Common myeloid progenitor, CD34-positive (primary cell): ENCODE measurements at regions not wholly inside any gene's neighbourhood (a gene's known extent, or its start where the extent isn't known, plus 50 kb on each side); places are given as distances from the start of the nearest gene placed in this dataset.

Experiments
- CTCF ChIA-PET: fragments of 350-600 bp; sonication (Branson Sonifier 250); formaldehyde crosslinking; loops from one replicate; lab custom pipeline; 2021; ENCODE audit warnings: antibody characterized with exemption; lab: Charles Lee
- POLR2A ChIA-PET: fragments of 350-600 bp; sonication (Branson Sonifier 250); formaldehyde crosslinking; loops from one replicate; lab custom pipeline; 2021; ENCODE audit warnings: antibody characterized with exemption; lab: Charles Lee
- DNase-seq, 3 donors: peaks; one replicate each; pipeline versions ENCODE4 v3.0.0 to v3.0.0-alpha.2; 2013
- H3K27ac ChIP-seq, 2 experiments: 1 replicate in 1 of 2; 2 replicates in 1 of 2; pipeline ENCODE4 v1.7.0; 2013; ENCODE audit warnings: inconsistent platforms in 2 of 2, low read length in 2 of 2, mild to moderate bottlenecking in 2 of 2, low read depth in 1 of 2, moderate library complexity in 1 of 2; ENCODE audit not compliant: severe bottlenecking in 2 of 2, insufficient read depth in 1 of 2, poor library complexity in 1 of 2
- H3K27me3 ChIP-seq, 5 experiments: replicated peaks in 2 of 5; 1 replicate in 3 of 5; 2 replicates in 2 of 5; pipeline versions ENCODE4 v1.6.1 to v1.7.0; 2013; ENCODE audit warnings: low read length in 4 of 5, mild to moderate bottlenecking in 2 of 5, moderate library complexity in 2 of 5, inconsistent platforms in 1 of 5; ENCODE audit not compliant: insufficient read depth in 5 of 5, control insufficient read depth in 4 of 5
- H3K36me3 ChIP-seq, 4 experiments: 1 replicate in 2 of 4; 2 replicates in 2 of 4; pipeline versions ENCODE4 v1.6.1 to v1.7.0; 2013; ENCODE audit warnings: low read length in 3 of 4, control low read depth in 1 of 4, mild to moderate bottlenecking in 1 of 4; ENCODE audit not compliant: control insufficient read depth in 4 of 4, insufficient read depth in 4 of 4
- H3K4me1 ChIP-seq, 4 experiments: 1 replicate in 3 of 4; 2 replicates in 1 of 4; pipeline versions ENCODE4 v1.6.1 to v1.7.1; 2013; ENCODE audit warnings: low read length in 3 of 4, mild to moderate bottlenecking in 3 of 4, control low read depth in 1 of 4, inconsistent platforms in 1 of 4, moderate library complexity in 1 of 4; ENCODE audit not compliant: control insufficient read depth in 4 of 4, insufficient read depth in 4 of 4; ENCODE audit errors: control extremely low read depth in 1 of 4
- H3K4me3 ChIP-seq, 7 experiments: 1 replicate in 4 of 7; 2 replicates in 3 of 7; pipeline versions ENCODE4 v1.5.1 to v1.7.0; 2013; ENCODE audit warnings: mild to moderate bottlenecking in 7 of 7, low read length in 6 of 7, moderate library complexity in 6 of 7, inconsistent platforms in 2 of 7, low read depth in 2 of 7, control low read depth in 1 of 7; ENCODE audit not compliant: insufficient read depth in 4 of 7, control insufficient read depth in 1 of 7; ENCODE audit errors: extremely low read depth in 1 of 7
- H3K9me3 ChIP-seq, 5 experiments: 1 replicate in 4 of 5; 2 replicates in 1 of 5; pipeline versions ENCODE4 v1.6.1 to v1.7.1; 2013; ENCODE audit warnings: low read length in 4 of 5, mild to moderate bottlenecking in 2 of 5, inconsistent platforms in 1 of 5, low read depth in 1 of 5, moderate library complexity in 1 of 5; ENCODE audit not compliant: control insufficient read depth in 4 of 5, insufficient read depth in 2 of 5; ENCODE audit errors: control extremely low read depth in 1 of 5
- WGBS: methylation state at CpG from one replicate; pipeline ENCODE4 v1.1.5; 2013; ENCODE audit not compliant: insufficient coverage; 5-methylcytosine and 5-hydroxymethylcytosine counted together

- Histone ChIP-seq H3K27ac (no peak overlapping the region), H3K27me3 (peaks cover 0 to 4% (median 0%) of the 10 kb centered on the region in 5 experiments), H3K4me1 (no peaks in the 10 kb centered on the region), H3K4me3 (no peak overlapping the region), H3K9me3 (no peaks in the 10 kb centered on the region), H3K36me3 (no peaks in the 10 kb centered on the region)
- DNase-seq = no peak
- POLR2A ChIA-PET = no interaction called here
- WGBS = 100% methylated on average over 1 of the region's 2 CpGs
- CTCF ChIA-PET = no interaction called here
Measured at GRCh38 chr1:63046539-63046938, 262.6 kb downstream of the ATG4C start.

- Histone ChIP-seq H3K27me3 (no peaks in the 10 kb centered on the region), H3K4me3 (no peak overlapping the region), H3K27ac (no peak overlapping the region), H3K9me3 (no peaks in the 10 kb centered on the region), H3K36me3 (no peaks in the 10 kb centered on the region), H3K4me1 (no peaks in the 10 kb centered on the region)
- no peak for DNase-seq
- POLR2A ChIA-PET = no interaction called here
- CTCF ChIA-PET = no interaction called here
- WGBS = 100% methylated on average over 2 of the region's 2 CpGs
Measured at GRCh38 chr1:63049135-63049534, 265.2 kb downstream of the ATG4C start.

GRCh38 chr1:63051356-63051755 lies 267.4 kb downstream of the ATG4C start:
- no peak overlapping the region for H3K27ac ChIP-seq
- DNase-seq = no peak
- 95% methylated on average over 5 of the region's 5 CpGs for WGBS
- H3K27me3 ChIP-seq = no peaks in the 10 kb centered on the region
- no peaks in the 10 kb centered on the region for H3K4me1 ChIP-seq
- CTCF ChIA-PET = interaction anchor here (1.1 kb wide), 1 partner anchor 23 kb away, joined by 3 read pairs; no protein-coding TSS in a partner anchor
- H3K36me3 ChIP-seq = no peaks in the 10 kb centered on the region
- no peaks in the 10 kb centered on the region for H3K9me3 ChIP-seq
- H3K4me3 ChIP-seq = no peak overlapping the region
- POLR2A ChIA-PET = no interaction called here

GRCh38 chr1:63051886-63052285 lies 268.0 kb downstream of the ATG4C start:
- no peaks in the 10 kb centered on the region for H3K27me3 ChIP-seq
- DNase-seq = no peak
- no peaks in the 10 kb centered on the region for H3K9me3 ChIP-seq
- POLR2A ChIA-PET = no interaction called here
- no peak overlapping the region for H3K27ac ChIP-seq
- no peaks in the 10 kb centered on the region for H3K4me1 ChIP-seq
- H3K4me3 ChIP-seq = no peak overlapping the region
- no peaks in the 10 kb centered on the region for H3K36me3 ChIP-seq
- WGBS = 98% methylated on average over 6 of the region's 6 CpGs
- CTCF ChIA-PET = no interaction called here

GRCh38 chr1:63054184-63054583 lies 268.2 kb upstream of the FOXD3 start:
- Histone ChIP-seq H3K4me1 (no peaks in the 10 kb centered on the region), H3K27me3 (no peaks in the 10 kb centered on the region), H3K36me3 (no peaks in the 10 kb centered on the region), H3K9me3 (no peaks in the 10 kb centered on the region), H3K27ac (no peak overlapping the region), H3K4me3 (no peak overlapping the region)
- ChIA-PET CTCF (no interaction called here), POLR2A (no interaction called here)
- WGBS = 100% methylated on average over 1 of the region's 4 CpGs
- no peak for DNase-seq

- DNase-seq = no peak
- Histone ChIP-seq H3K9me3 (no peaks in the 10 kb centered on the region), H3K27ac (no peak overlapping the region), H3K4me1 (no peaks in the 10 kb centered on the region), H3K36me3 (no peaks in the 10 kb centered on the region), H3K4me3 (no peak overlapping the region), H3K27me3 (peaks cover 0 to 3% (median 0%) of the 10 kb centered on the region in 5 experiments)
- ChIA-PET CTCF (no interaction called here), POLR2A (no interaction called here)
- 40% methylated on average over 1 of the region's 3 CpGs for WGBS
Measured at GRCh38 chr1:63063367-63063766, 259.0 kb upstream of the FOXD3 start.

GRCh38 chr1:63064135-63064534 lies 258.2 kb upstream of the FOXD3 start:
- Histone ChIP-seq H3K4me3 (no peak overlapping the region), H3K4me1 (no peaks in the 10 kb centered on the region), H3K36me3 (no peaks in the 10 kb centered on the region), H3K27me3 (peaks cover 0 to 6% (median 0%) of the 10 kb centered on the region in 5 experiments), H3K9me3 (no peaks in the 10 kb centered on the region), H3K27ac (no peak overlapping the region)
- CTCF ChIA-PET = no interaction called here
- WGBS = 95% methylated on average over 4 of the region's 4 CpGs
- no peak for DNase-seq
- POLR2A ChIA-PET = no interaction called here
